Stimulated activated CD4-positive, alpha-beta T cell treated with anti-CD3 and anti-CD28 coated beads, Interleukin-15, amount 100 ng/mL, for 48 hours (primary cell): ENCODE measurements at regions not wholly inside any gene's neighbourhood (a gene's known extent, or its start where the extent isn't known, plus 50 kb on each side); places are given as distances from the start of the nearest gene placed in this dataset.

Experiments used
- DNase-seq, 2 donors: peaks; one replicate each; pipeline ENCODE4 v3.0.0-alpha.2; 2020; ENCODE audit warnings: low read depth in 2 of 2

DNA sequence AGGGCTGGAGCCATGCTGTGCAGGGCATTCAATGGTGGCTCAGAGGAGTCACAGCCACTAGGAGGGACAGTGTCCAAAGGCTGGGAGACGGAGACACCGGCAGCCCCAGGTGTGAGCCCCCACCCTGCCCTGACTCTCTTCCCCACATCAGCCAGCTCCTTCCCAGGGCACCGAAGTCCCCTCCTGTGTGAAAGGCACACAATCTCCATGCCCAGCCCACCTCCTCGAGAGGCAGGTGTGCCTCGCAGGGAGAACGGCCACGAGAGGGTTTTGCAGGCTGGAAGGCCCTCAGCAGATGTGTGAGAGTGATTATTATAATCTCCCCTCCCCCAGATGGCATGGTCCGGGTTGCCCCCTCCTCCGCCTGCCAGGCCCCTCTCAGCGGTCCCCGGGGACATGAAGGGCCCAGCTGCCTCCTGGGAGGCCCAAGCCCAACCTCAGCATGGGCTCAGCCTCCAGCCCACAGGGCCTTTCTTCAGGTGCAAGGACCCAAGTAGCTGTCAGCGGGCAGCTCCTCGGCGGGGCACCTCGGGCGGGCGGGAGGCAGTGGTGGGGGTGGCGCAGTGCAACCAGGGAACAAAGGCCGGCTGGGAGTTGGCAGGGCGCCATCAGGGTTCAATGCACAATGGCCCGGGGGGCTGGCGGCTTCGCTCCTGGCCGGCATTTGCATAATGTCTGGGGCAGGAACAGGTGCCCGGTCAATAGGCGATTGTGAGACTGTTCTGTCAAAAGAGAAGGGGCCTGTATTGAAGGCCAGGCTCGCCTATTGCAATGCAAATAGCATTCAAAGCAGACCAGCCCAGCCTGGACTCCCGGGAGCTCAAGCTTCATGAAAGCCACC lies 155.3 kb upstream of the ZMIZ1 start:
- DNase-seq, result no peak

DNA sequence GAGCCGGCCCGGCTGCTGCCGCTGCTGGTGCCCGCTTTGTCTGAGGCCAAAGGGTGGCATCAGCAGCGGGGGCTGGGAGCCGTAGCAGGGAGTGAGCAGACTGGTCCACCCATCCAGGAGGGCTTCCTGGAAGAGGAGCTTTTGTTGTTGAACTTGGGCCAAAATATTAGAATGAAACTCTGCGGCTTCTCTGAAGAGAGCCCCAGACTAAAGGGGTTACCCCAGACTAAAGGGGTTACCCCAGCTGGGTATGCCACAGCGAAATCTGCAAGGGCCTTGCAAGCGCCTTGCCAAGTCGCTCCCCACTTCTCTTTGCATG lies 154.7 kb upstream of the ZMIZ1 start:
- no peak for DNase-seq

GRCh38 chr10:78914502-78915189 lies 154.1 kb upstream of the ZMIZ1 start:
- DNase-seq, result no peak

DNA sequence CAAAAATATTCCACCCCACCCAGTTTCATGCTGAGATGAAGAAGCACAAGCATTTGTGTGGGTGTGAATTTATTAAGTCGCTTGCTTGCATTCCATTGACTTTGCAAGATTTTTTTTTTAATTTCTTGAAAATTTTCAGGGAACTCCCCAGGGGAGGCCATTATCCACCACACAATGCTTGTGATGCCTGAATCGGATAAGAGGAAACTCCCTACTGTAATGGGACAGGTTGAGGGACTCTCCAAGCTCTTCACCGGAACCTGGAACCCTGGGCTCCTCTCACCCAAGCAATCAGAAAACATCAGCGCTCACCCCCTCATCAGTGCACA lies 153.6 kb upstream of the ZMIZ1 start:
- DNase-seq, result no peak

DNA sequence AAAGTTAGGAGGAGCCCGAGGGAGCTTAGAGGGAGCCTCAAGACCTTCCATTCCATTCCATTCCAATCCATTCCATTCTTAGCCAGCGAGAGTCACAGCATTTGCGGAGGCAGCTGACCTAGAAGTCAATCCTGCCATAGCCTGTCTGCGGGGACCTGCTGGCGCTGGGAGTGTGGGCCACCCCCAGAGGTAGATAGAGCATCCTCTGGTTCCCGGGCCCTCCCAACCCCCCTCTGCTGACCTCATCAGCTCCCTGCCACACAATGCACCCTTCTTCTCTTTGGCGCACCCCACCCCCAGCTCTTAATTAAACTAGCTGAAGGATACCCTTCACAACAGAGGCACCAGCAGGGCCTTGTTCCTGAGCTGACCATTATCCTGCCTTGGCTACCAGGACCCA lies 152.5 kb upstream of the ZMIZ1 start:
- no peak for DNase-seq

GRCh38 chr10:78919181-78919966 lies 149.4 kb upstream of the ZMIZ1 start:
- no peak for DNase-seq

DNA sequence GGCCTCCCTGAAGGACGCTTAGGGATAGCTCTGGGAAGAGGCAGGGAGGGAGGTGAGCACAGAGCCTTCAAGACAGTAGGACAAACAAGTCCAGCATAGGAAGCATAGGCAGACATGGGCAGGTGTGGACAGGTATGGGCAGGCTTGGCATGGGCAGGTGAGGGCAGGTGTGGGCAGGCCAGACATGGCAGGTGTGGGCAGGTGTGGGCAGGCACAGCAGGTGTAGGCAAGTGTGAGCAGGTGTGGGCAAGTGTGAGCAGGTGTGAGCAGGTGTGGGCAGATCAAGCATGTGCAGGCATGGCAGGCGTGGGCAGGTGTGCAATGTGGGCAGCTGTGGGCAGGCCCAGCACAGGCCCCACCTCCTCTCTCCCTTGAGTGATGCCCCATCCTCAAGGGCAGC lies 148.8 kb upstream of the ZMIZ1 start:
- DNase-seq, result no peak

GRCh38 chr10:78921895-78922294 lies 146.9 kb upstream of the ZMIZ1 start:
- DNase-seq, result no peak

DNA sequence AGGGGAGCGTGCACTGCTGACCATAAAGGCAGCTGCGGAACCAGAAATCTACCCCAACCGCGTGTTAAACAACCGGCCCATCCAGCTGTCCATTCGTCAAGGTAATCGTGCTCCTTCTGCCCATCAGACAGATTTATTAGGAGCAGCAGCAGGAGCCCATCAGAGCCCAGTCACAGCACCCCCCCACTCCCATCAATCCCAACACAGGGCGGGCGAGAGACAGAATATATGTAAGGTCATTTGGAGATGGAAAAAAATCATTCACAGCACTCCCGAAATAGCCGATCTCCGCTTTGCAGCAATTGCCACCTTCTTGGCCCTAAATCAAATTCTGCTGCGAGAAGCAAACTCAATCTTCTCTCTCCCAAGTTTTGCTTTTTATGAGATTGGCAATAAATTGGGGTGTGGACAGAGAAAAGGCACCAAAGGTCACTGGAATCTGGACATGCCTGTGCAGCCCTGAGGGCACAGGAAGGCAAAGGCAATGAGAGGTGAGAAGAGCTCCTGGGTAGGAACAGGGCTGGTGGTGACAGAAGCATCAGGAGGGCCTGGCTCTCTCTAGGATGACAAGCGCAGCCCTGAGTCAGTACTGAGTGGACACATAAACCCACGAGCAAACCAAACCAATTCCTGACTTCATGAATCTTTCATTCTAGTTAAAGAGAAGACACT lies 145.0 kb upstream of the ZMIZ1 start:
- no peak for DNase-seq

DNA sequence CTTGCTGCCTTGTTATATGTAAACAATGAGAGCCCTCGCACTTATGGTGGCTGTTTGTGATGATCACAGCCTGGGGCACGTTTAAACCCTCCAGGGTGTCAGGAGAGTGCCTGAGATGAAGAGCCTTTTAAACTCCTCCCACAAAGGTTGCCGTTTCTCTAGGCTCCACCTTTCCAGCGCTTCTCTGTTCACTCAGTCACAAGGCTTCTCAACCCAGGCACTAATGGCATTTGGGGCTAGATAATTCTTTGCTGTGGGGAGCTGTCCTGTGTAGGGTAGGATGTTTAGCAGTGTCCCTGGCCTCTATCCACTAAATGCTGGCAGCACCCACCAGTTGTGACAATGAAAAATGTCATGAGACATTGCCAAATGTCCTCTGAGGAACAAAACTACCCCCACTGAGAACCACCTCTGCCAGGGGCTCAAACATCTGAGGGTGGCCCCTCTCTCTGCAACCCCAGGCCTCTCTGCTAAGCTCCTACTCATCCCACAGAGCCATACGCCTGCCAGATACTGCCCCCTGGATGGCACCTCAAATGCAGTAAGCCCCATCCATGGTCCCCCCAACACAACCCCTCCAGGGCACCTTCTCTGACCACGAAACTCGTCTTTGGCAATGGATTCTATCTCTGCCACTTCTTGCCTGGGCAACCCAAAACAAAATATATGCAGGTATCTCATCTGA lies 144.3 kb upstream of the ZMIZ1 start:
- DNase-seq, result no peak

DNA sequence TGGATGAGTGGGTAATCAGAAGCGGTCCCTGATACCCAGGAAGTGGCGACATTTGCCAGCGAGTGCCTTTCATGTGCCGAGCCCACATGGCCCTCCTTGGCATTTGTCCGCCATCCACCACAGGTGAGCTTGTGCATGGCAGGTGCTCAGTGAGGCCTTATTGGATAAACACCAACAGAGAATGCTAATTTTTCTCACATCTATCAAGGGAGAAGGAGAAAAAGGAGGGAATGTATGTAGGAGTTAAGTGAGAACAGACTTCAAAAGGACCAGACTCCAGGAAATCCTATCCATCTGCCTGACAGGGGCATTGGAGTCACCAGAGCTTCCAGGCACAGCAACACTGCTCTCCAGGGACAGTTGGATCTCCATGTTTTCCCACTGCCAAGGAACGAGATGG lies 143.5 kb upstream of the ZMIZ1 start:
- no peak for DNase-seq

DNA sequence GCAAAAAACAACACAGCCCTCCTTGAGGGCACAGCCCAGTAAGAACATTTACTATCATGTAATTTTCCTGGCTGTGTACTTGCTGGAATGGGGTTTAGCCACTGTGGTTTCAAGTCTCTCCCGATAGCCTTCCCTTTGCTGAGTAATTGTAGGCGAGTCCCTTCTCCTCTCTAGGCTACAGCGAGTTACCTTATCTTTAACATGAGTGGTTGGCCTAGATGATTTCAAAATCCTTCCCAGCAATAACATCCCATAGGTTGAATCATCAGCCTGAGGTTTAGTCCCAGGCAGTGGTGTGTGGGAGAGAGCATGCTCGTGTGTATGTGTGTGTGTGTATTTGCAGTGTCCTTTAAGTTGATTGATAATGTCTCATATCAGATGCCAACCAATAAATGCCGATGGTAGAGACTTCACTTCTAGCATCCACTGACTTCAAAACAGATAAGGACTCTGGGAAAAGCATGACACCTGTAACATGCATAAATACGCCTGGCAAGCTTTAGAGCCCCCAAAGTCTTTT lies 142.9 kb upstream of the ZMIZ1 start:
- no peak for DNase-seq

- DNase-seq, result no peak
Observed at GRCh38 chr10:78927257-78927995, 141.3 kb upstream of the ZMIZ1 start.

GRCh38 chr10:78928330-78928729 lies 140.4 kb upstream of the ZMIZ1 start:
- no peak for DNase-seq

DNA sequence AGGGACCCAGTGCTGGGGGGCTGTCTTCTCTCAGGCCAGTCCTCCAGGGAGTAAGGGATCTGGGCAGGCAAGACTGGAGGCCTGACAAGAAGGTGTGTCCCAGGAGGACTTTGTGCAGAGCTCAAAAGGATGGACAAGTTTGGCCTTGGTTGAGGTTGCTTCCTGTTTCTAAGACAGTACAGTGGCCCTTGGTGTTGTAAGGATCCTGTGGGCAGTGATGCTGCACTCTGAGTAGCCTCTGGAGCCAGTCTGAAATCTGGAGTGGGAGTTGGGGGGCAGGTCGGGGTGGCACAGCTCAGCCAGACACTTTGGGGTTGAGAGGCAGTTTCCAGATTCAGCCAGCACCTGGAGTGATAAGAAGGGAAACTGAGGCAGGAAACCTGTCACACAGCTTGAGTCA lies 139.2 kb upstream of the ZMIZ1 start:
- DNase-seq, result no peak

DNA sequence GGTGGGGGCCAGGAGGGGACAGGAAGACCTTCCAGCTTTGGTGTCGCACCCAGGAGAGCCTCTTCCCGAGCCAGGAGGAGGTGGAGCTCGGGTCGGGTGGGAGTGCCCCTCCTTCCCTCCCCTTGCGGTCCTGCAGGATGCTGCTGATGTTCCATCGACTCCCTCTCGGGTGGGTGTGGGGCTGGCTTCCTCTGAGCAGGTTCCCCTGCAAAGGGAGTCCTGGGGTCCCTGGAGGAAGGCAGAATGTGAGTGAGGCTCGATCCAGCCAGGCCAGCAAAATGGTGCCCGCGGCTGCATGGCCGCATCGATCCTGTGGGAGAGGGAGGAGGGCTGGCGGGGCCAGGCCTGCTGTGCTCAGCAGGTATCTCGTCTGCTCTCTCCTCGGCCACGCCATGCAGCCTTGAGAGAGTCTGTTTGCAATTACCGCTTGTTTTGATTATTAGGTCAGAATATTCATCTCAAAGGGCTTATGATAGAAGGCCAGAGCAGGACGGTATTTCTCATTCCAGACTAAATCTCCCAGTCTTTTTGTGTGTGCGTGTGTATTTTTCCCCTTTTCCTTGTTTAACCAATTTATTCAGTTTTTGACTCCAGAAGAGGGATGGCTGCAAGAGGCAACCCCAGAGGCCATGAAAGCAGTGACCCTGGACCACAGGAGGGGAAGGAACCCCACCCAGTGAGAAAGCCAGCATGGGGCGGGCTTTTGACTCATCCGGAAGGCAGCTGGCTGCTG lies 137.3 kb upstream of the ZMIZ1 start:
- no peak for DNase-seq

DNA sequence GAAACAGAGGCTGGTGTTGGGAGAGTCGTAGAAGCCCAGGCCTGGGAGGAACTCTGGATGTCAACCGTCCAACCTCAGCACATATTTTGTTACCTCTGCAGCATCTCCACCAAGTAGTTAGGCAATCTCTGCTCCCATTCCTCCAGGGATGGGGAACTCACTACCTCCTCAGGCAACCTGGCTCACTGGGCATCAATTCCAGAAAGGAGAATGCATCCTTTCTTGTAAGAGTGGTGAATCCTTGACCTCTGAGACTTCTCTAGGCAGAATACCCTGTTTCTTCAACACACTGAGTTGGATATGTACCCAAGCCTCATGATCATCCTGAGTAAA lies 136.7 kb upstream of the ZMIZ1 start:
- no peak for DNase-seq

DNA sequence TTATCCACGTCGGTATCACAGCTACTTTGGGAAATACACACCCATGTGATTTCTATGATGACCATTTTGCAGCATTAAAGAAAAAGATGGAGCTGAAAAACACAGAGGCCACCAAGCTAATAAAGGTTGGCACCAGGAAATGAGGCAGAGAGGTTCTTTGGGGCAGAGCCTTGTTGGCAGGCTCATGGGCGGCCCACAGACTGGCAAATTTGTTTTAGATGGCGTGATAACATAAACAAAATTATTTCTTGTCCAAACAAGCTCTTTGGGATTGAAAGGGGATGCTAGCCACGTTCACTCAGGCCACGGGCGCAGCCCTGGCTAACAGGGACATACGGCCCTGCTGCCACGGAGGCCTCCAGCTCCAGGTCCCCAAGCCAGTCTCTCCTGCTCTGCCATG lies 135.9 kb upstream of the ZMIZ1 start:
- no peak for DNase-seq

- DNase-seq, result no peak
Observed at GRCh38 chr10:78933828-78934531, 134.8 kb upstream of the ZMIZ1 start.

- no peak for DNase-seq
Observed at GRCh38 chr10:78934532-78934898, 134.3 kb upstream of the ZMIZ1 start.
